ENCODE measurements at regions not wholly inside any gene's neighbourhood (a gene's known extent, or its start where the extent isn't known, plus 50 kb on each side); places are given as distances from the start of the nearest gene placed in this dataset.

- no peak overlapping the region for H3K4me3 ChIP-seq (replicated peaks; ENCODE audit: low read depth, low read length)
- no peak for TF ChIP-seq CTCF (IDR thresholded peaks at IDR 0.05; ENCODE audit: insufficient read depth, low read length, poor library complexity, severe bottlenecking)
- H3K36me3 ChIP-seq (ENCODE audit: control insufficient read depth, insufficient read depth, low read length): no peaks in the 10 kb centered on the region
- no peaks in the 10 kb centered on the region for H3K27me3 ChIP-seq (replicated peaks; ENCODE audit: control insufficient read depth, insufficient read depth, low read length)
- DNase-seq (ENCODE audit: extremely low read depth, insufficient read length): no peak
These were observed 73.5 kb upstream of the CACNA2D1 start for GRCh38 chr7:82517050-82517449.

GRCh38 chr7:82511542-82511941, 68.0 kb upstream of the CACNA2D1 start:
- Histone ChIP-seq H3K27me3 (replicated peaks; ENCODE audit: control insufficient read depth, insufficient read depth, low read length) (no peaks in the 10 kb centered on the region), H3K36me3 (ENCODE audit: control insufficient read depth, insufficient read depth, low read length) (no peaks in the 10 kb centered on the region), H3K4me3 (replicated peaks; ENCODE audit: low read depth, low read length) (no peak overlapping the region)
- TF ChIP-seq CTCF (IDR thresholded peaks at IDR 0.05; ENCODE audit: insufficient read depth, low read length, poor library complexity, severe bottlenecking): no peak
- DNase-seq (ENCODE audit: extremely low read depth, insufficient read length): no peak

GRCh38 chr7:82507976-82508677, 64.5 kb upstream of the CACNA2D1 start:
- H3K4me3 ChIP-seq (replicated peaks; ENCODE audit: low read depth, low read length): no peak overlapping the region
- DNase-seq (ENCODE audit: extremely low read depth, insufficient read length): no peak
- no peaks in the 10 kb centered on the region for H3K27me3 ChIP-seq (replicated peaks; ENCODE audit: control insufficient read depth, insufficient read depth, low read length)
- no peaks in the 10 kb centered on the region for H3K36me3 ChIP-seq (ENCODE audit: control insufficient read depth, insufficient read depth, low read length)
- TF ChIP-seq CTCF (IDR thresholded peaks at IDR 0.05; ENCODE audit: insufficient read depth, low read length, poor library complexity, severe bottlenecking): no peak

- no peak overlapping the region for H3K4me3 ChIP-seq (replicated peaks; ENCODE audit: low read depth, low read length)
- no peak for TF ChIP-seq CTCF (IDR thresholded peaks at IDR 0.05; ENCODE audit: insufficient read depth, low read length, poor library complexity, severe bottlenecking)
- DNase-seq (ENCODE audit: extremely low read depth, insufficient read length): no peak
- H3K27me3 ChIP-seq (replicated peaks; ENCODE audit: control insufficient read depth, insufficient read depth, low read length): no peaks in the 10 kb centered on the region
- no peaks in the 10 kb centered on the region for H3K36me3 ChIP-seq (ENCODE audit: control insufficient read depth, insufficient read depth, low read length)
These were observed 63.9 kb upstream of the CACNA2D1 start for GRCh38 chr7:82507365-82507975.

- H3K27me3 ChIP-seq (replicated peaks; ENCODE audit: control insufficient read depth, insufficient read depth, low read length): no peaks in the 10 kb centered on the region
- no peak overlapping the region for H3K4me3 ChIP-seq (replicated peaks; ENCODE audit: low read depth, low read length)
- DNase-seq (ENCODE audit: extremely low read depth, insufficient read length): no peak
- H3K36me3 ChIP-seq (ENCODE audit: control insufficient read depth, insufficient read depth, low read length): no peaks in the 10 kb centered on the region
- TF ChIP-seq CTCF (IDR thresholded peaks at IDR 0.05; ENCODE audit: insufficient read depth, low read length, poor library complexity, severe bottlenecking): no peak
These were observed 63.1 kb upstream of the CACNA2D1 start for GRCh38 chr7:82506702-82507101.
